ENCODE measurements at regions not wholly inside any gene's neighbourhood (a gene's known extent, or its start where the extent isn't known, plus 50 kb on each side); places are given as distances from the start of the nearest gene placed in this dataset.
A peak's percentile ranks its signal among the peaks of the same experiment; 100 is the strongest.

DNA sequence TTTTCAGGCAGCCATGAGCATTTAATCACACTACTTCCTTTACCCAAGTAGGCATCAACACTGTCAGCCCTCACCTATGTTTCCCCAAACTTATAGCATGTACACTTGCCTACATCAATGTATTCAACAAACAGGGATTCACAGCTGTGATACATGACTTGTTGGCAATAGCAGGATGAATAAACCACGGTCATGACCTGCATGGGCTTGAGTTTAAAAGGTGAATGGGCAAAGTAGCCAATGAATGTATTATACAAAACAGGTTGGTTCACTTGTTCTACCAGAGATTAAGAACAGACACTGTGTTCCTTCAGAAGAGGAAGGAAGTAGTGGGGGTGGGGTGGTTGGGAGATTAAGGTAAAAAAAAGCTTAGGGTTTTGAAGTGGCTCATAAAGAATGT, 861.9 kb upstream of the SEMA6D start:
- no peak overlapping the region for H3K23ac ChIP-seq (ENCODE audit: low read length)
- H3K9ac ChIP-seq (ENCODE audit: low read length), result no peak overlapping the region
- H2AFZ ChIP-seq (ENCODE audit: insufficient read depth, low read length, poor library complexity), result no peak overlapping the region
- no peaks in the 10 kb centered on the region for H3K9me3 ChIP-seq (ENCODE audit: insufficient read depth, low read depth, low read length)
- no CpG with 5 or more reads among the region's 1 CpG for WGBS (ENCODE audit: extremely low coverage, insufficient coverage, insufficient read length)
- no peak overlapping the region for H2AK5ac ChIP-seq (ENCODE audit: low read length)
- no peak overlapping the region for H2BK12ac ChIP-seq (ENCODE audit: low read length)
- no peak overlapping the region for H3K14ac ChIP-seq (ENCODE audit: low read length)
- no peak overlapping the region for H3K18ac ChIP-seq (ENCODE audit: low read length)
- no peaks in the 10 kb centered on the region for H3K36me3 ChIP-seq (ENCODE audit: control insufficient read depth in 1 of 2, insufficient read depth in 2 of 2, low read length in 2 of 2)
- H2BK120ac ChIP-seq (ENCODE audit: insufficient read depth, low read length, poor library complexity), result no peak overlapping the region
- no peaks in the 10 kb centered on the region for H3K4me1 ChIP-seq (ENCODE audit: control insufficient read depth in 1 of 2, insufficient read depth in 2 of 2, low read length in 2 of 2)
- H4K91ac ChIP-seq (ENCODE audit: low read depth, low read length), result no peak overlapping the region
- no peaks in the 10 kb centered on the region for H3K27me3 ChIP-seq (ENCODE audit: insufficient read depth, low read length)
- H3K4me3 ChIP-seq (ENCODE audit: low read depth, low read length), result no peak overlapping the region
- no peak overlapping the region for H3K4me2 ChIP-seq (ENCODE audit: low read length)
- H3K79me2 ChIP-seq (ENCODE audit: control insufficient read depth, insufficient read depth, low read length, poor library complexity), result no peaks in the 10 kb centered on the region
- H3K4ac ChIP-seq (ENCODE audit: low read depth, low read length), result no peak overlapping the region
- H4K12ac ChIP-seq (ENCODE audit: low read depth, low read length), result no peak overlapping the region
- H3K79me1 ChIP-seq (ENCODE audit: low read length), result no peaks in the 10 kb centered on the region
- H4K8ac ChIP-seq (ENCODE audit: low read depth, low read length), result no peak overlapping the region
- DNase-seq, result no peak
- no peak overlapping the region for H2BK5ac ChIP-seq (ENCODE audit: low read depth, low read length, poor library complexity)
- no peak overlapping the region for H3K27ac ChIP-seq (ENCODE audit: low read depth, low read length)

DNA sequence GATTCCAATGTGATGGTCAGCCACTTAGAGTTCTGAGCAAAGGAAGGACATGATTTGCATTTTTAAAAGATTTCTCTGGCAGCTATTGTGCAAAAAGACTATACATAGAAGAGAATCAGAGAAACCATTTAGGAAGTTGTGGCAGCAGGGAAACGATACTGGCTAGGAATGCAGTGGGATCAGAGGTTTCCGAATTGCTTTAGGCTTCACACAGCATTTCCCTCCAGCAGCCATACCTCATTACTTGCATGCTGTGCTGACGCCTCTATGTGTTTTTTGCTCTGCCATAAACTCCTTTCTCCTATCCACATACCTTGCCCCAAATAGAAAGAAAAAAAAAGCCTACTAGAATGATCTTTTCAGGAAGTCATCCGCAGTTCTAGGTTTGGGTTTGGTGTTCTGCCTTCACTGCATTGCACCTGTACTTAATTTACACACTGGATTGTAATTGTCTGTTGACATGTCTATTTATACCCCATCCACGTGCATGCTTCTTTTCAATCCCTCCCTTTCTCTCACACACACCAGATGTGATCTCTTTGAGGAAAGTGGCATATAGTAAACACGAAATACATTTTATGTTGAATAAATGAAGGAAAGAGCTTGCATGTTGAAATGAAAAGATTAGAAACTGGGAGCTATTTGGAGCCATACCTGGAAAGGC, 860.3 kb upstream of the SEMA6D start:
- Histone ChIP-seq H3K36me3 (ENCODE audit: control insufficient read depth in 1 of 2, insufficient read depth in 2 of 2, low read length in 2 of 2) (no peaks in the 10 kb centered on the region), H4K12ac (ENCODE audit: low read depth, low read length) (no peak overlapping the region), H3K4me3 (ENCODE audit: low read depth, low read length) (no peak overlapping the region), H3K79me2 (ENCODE audit: control insufficient read depth, insufficient read depth, low read length, poor library complexity) (no peaks in the 10 kb centered on the region), H2BK120ac (ENCODE audit: insufficient read depth, low read length, poor library complexity) (no peak overlapping the region), H2BK12ac (ENCODE audit: low read length) (no peak overlapping the region), H3K79me1 (ENCODE audit: low read length) (no peaks in the 10 kb centered on the region), H4K91ac (ENCODE audit: low read depth, low read length) (peak overlapping the region; percentile 9), H3K27ac (ENCODE audit: low read depth, low read length) (no peak overlapping the region), H4K8ac (ENCODE audit: low read depth, low read length) (no peak overlapping the region), H3K4me1 (ENCODE audit: control insufficient read depth in 1 of 2, insufficient read depth in 2 of 2, low read length in 2 of 2) (no peaks in the 10 kb centered on the region), H3K9ac (ENCODE audit: low read length) (no peak overlapping the region), H3K18ac (ENCODE audit: low read length) (no peak overlapping the region), H3K14ac (ENCODE audit: low read length) (no peak overlapping the region), H3K27me3 (ENCODE audit: insufficient read depth, low read length) (no peaks in the 10 kb centered on the region), H2AK5ac (ENCODE audit: low read length) (no peak overlapping the region), H3K23ac (ENCODE audit: low read length) (no peak overlapping the region), H2AFZ (ENCODE audit: insufficient read depth, low read length, poor library complexity) (no peak overlapping the region), H2BK5ac (ENCODE audit: low read depth, low read length, poor library complexity) (no peak overlapping the region), H3K4ac (ENCODE audit: low read depth, low read length) (no peak overlapping the region), H3K9me3 (ENCODE audit: insufficient read depth, low read depth, low read length) (no peaks in the 10 kb centered on the region), H3K4me2 (ENCODE audit: low read length) (no peak overlapping the region)
- WGBS (ENCODE audit: extremely low coverage, insufficient coverage, insufficient read length), result no CpG with 5 or more reads among the region's 6 CpGs
- no peak for DNase-seq

DNA sequence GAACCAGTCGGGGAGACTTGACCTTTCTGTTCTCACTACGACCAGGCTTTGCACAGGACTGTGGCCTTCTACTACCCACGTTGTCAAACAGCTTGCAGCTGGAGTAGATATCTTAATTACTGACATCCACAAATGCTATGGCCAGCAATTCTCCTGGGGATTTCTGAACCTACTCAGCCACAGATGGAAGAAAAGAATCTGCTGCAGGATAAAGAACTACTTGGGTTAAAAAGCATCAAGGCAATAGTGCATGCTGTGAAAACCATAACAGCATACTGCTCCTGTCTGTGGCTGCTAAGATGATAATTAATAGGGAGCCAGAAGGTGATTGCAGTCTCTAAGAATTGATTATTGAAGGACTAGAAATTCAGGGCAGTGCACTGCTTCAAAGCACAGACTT, 859.2 kb upstream of the SEMA6D start:
- no peak overlapping the region for H3K27ac ChIP-seq (ENCODE audit: low read depth, low read length)
- H3K9me3 ChIP-seq (ENCODE audit: insufficient read depth, low read depth, low read length), result no peaks in the 10 kb centered on the region
- H4K12ac ChIP-seq (ENCODE audit: low read depth, low read length), result no peak overlapping the region
- no peak overlapping the region for H3K14ac ChIP-seq (ENCODE audit: low read length)
- no peak overlapping the region for H3K9ac ChIP-seq (ENCODE audit: low read length)
- no peak overlapping the region for H2BK12ac ChIP-seq (ENCODE audit: low read length)
- H3K36me3 ChIP-seq (ENCODE audit: control insufficient read depth in 1 of 2, insufficient read depth in 2 of 2, low read length in 2 of 2), result no peaks in the 10 kb centered on the region
- no peak for DNase-seq
- H3K4ac ChIP-seq (ENCODE audit: low read depth, low read length), result no peak overlapping the region
- H2BK5ac ChIP-seq (ENCODE audit: low read depth, low read length, poor library complexity), result no peak overlapping the region
- WGBS (ENCODE audit: extremely low coverage, insufficient coverage, insufficient read length), result no CpG with 5 or more reads among the region's 3 CpGs
- H3K27me3 ChIP-seq (ENCODE audit: insufficient read depth, low read length), result no peaks in the 10 kb centered on the region
- no peaks in the 10 kb centered on the region for H3K79me1 ChIP-seq (ENCODE audit: low read length)
- no peak overlapping the region for H2AFZ ChIP-seq (ENCODE audit: insufficient read depth, low read length, poor library complexity)
- no peaks in the 10 kb centered on the region for H3K4me1 ChIP-seq (ENCODE audit: control insufficient read depth in 1 of 2, insufficient read depth in 2 of 2, low read length in 2 of 2)
- H3K79me2 ChIP-seq (ENCODE audit: control insufficient read depth, insufficient read depth, low read length, poor library complexity), result no peaks in the 10 kb centered on the region
- H4K8ac ChIP-seq (ENCODE audit: low read depth, low read length), result no peak overlapping the region
- no peak overlapping the region for H3K4me2 ChIP-seq (ENCODE audit: low read length)
- H3K4me3 ChIP-seq (ENCODE audit: low read depth, low read length), result no peak overlapping the region
- H4K91ac ChIP-seq (ENCODE audit: low read depth, low read length), result no peak overlapping the region
- no peak overlapping the region for H3K23ac ChIP-seq (ENCODE audit: low read length)
- no peak overlapping the region for H3K18ac ChIP-seq (ENCODE audit: low read length)
- H2AK5ac ChIP-seq (ENCODE audit: low read length), result no peak overlapping the region
- H2BK120ac ChIP-seq (ENCODE audit: insufficient read depth, low read length, poor library complexity), result no peak overlapping the region

GRCh38 chr15:46861796-46862195, 855.5 kb upstream of the SEMA6D start:
- H4K8ac ChIP-seq (ENCODE audit: low read depth, low read length), result no peak overlapping the region
- H4K12ac ChIP-seq (ENCODE audit: low read depth, low read length), result no peak overlapping the region
- H2BK120ac ChIP-seq (ENCODE audit: insufficient read depth, low read length, poor library complexity), result no peak overlapping the region
- H2AK5ac ChIP-seq (ENCODE audit: low read length), result no peak overlapping the region
- no peak overlapping the region for H2AFZ ChIP-seq (ENCODE audit: insufficient read depth, low read length, poor library complexity)
- no peak overlapping the region for H3K9ac ChIP-seq (ENCODE audit: low read length)
- H2BK12ac ChIP-seq (ENCODE audit: low read length), result no peak overlapping the region
- no peak overlapping the region for H3K4ac ChIP-seq (ENCODE audit: low read depth, low read length)
- H3K27ac ChIP-seq (ENCODE audit: low read depth, low read length), result no peak overlapping the region
- no peak overlapping the region for H3K23ac ChIP-seq (ENCODE audit: low read length)
- H2BK5ac ChIP-seq (ENCODE audit: low read depth, low read length, poor library complexity), result no peak overlapping the region
- H3K79me2 ChIP-seq (ENCODE audit: control insufficient read depth, insufficient read depth, low read length, poor library complexity), result no peaks in the 10 kb centered on the region
- no CpG with 5 or more reads among the region's 2 CpGs for whole genome bisulfite sequencing (ENCODE audit: extremely low coverage, insufficient coverage, insufficient read length)
- H3K9me3 ChIP-seq (ENCODE audit: insufficient read depth, low read depth, low read length), result no peaks in the 10 kb centered on the region
- no peak for DNase-seq
- no peaks in the 10 kb centered on the region for H3K4me1 ChIP-seq (ENCODE audit: control insufficient read depth in 1 of 2, insufficient read depth in 2 of 2, low read length in 2 of 2)
- H3K14ac ChIP-seq (ENCODE audit: low read length), result no peak overlapping the region
- no peak overlapping the region for H3K4me2 ChIP-seq (ENCODE audit: low read length)
- H4K91ac ChIP-seq (ENCODE audit: low read depth, low read length), result no peak overlapping the region
- no peak overlapping the region for H3K4me3 ChIP-seq (ENCODE audit: low read depth, low read length)
- no peaks in the 10 kb centered on the region for H3K79me1 ChIP-seq (ENCODE audit: low read length)
- no peaks in the 10 kb centered on the region for H3K27me3 ChIP-seq (ENCODE audit: insufficient read depth, low read length)
- H3K36me3 ChIP-seq (ENCODE audit: control insufficient read depth in 1 of 2, insufficient read depth in 2 of 2, low read length in 2 of 2), result no peaks in the 10 kb centered on the region
- no peak overlapping the region for H3K18ac ChIP-seq (ENCODE audit: low read length)
